GM12865 (cell line): ENCODE measurements at regions not wholly inside any gene's neighbourhood (a gene's known extent, or its start where the extent isn't known, plus 50 kb on each side); places are given as distances from the start of the nearest gene placed in this dataset.
A peak's percentile ranks its signal among the peaks of the same experiment; 100 is the strongest.

Source experiments
- DNase-seq: peaks from one replicate; pipeline ENCODE4 v3.0.0; 2010; ENCODE audit warnings: low read depth
- H3K4me3 ChIP-seq: 2 replicates; pipeline ENCODE4 v1.5.1; 2011; ENCODE audit warnings: mild to moderate bottlenecking, low read depth, low read length, control low read depth
- CTCF ChIP-seq: IDR thresholded peaks from 2 replicates; pipeline ENCODE4 v1.5.1; 2011; ENCODE audit warnings: low read length, control low read depth, low read depth, inconsistent platforms; ENCODE audit not compliant: insufficient read depth; ENCODE audit errors: missing control alignments

- H3K4me3 ChIP-seq = no peak overlapping the region
- no peak for TF ChIP-seq CTCF
- peak; percentile 72 for DNase-seq
These were observed 175.4 kb downstream of the UTRN start for GRCh38 chr6:144460327-144461095.

- no peak for TF ChIP-seq CTCF
- H3K4me3 ChIP-seq = no peak overlapping the region
These were observed 176.9 kb downstream of the UTRN start for GRCh38 chr6:144462058-144462457.

GRCh38 chr6:144466716-144467115 is 181.6 kb downstream of the UTRN start:
- TF ChIP-seq CTCF = no peak
- no peak for DNase-seq
- H3K4me3 ChIP-seq = no peak overlapping the region

More at GRCh38 chr6:144462058-144462457, 176.9 kb downstream of the UTRN start:
- no peak for DNase-seq

- no peak for DNase-seq
- TF ChIP-seq CTCF = no peak
- no peak overlapping the region for H3K4me3 ChIP-seq
These were observed 182.1 kb downstream of the UTRN start for GRCh38 chr6:144467172-144467762.

GRCh38 chr6:144467921-144468320 is 182.8 kb downstream of the UTRN start:
- no peak overlapping the region for H3K4me3 ChIP-seq
- no peak for DNase-seq
- TF ChIP-seq CTCF = no peak

GRCh38 chr6:144468709-144469108 is 183.6 kb downstream of the UTRN start:
- no peak for TF ChIP-seq CTCF
- no peak overlapping the region for H3K4me3 ChIP-seq
- no peak for DNase-seq
